NCI-H1436 treated with DMSO at 0.1 percent for 48 hours (cell line): ENCODE measurements at regions not wholly inside any gene's neighbourhood (a gene's known extent, or its start where the extent isn't known, plus 50 kb on each side); places are given as distances from the start of the nearest gene placed in this dataset.

ENCODE experiments used
- DNase-seq: peaks from one replicate; lab custom pipeline; 2025; lab: John Stamatoyannopoulos, UW

DNA sequence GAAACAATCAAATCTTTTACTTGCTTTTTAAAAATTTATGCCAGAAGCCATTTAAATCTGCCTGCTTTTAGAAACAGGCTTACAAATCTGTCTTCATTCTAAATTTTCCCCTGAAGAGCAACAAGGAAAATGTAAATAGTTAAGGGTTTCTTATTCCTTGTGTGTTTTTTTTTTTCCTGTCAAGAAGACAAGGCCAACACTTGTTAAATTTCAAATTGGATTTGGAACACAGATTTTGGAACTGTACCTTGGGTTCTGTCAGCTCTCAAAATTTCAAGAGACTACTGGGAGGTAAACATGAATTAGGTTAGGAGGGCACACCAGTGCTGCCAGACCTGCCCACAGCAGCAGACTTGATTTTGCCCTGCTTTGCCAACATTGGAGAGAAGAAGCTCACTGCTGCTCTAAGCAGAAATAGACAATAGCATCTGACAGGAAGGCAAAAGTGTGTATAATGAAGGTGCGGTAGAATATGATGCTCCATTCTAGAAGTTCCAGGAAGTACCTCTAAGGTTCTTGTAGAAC lies 121.7 kb downstream of the NHLRC3 start:
- no peak for DNase-seq

DNA sequence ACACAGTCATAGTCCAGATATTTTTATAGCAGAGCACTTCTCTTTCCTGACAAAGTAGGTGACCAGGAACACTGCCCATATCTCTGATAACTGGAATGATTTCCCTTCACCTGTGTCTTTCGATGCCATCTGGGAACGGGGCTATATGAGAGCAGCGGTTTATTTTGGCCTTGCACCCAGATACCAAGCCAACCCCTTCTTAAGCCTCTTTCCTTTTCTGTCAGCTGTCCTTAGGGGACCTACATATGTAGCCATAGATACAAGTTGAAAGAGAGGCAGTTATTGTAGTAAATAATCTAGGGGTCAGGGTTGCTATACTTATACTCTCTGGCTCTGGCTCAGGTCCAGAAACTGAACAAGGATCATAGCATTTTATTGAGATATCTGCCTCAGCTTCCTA lies 128.8 kb downstream of the NHLRC3 start:
- no peak for DNase-seq

DNA sequence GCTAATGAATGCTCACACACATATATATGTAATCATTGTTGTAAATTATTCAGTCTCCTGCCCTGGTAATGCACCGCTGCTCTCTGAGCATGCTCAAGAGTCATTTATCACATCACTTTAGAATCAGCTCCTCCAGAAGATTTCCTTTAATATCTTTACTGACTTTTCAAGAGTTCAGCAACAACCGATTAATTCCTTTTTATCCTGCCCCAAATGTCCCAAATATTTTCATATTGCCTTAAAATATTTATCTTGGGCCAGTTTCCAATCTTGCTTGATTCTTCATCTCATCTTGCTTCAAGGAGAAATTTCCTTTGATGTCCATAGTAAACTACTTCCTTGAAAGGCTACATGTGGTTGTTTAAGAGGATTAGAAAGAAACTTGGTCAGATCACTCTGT lies 132.5 kb downstream of the NHLRC3 start:
- DNase-seq: no peak

DNA sequence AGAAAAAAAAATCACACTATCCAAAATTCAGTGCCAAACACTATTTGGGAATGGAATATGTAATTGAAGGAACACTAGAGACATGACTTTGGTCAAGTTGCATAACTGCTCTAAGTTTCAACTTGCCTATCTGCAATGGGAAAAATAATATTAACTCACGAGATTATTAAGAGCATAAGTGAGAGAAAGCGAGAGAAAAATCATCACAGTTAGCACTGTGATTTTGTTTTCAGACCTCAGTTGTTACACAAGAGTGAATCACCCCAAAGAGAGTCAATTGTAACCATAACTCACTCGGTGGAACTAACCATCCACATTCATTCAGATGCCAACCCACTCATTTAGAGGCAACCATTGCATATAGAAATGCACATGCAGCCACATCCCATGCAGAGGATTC lies 147.1 kb downstream of the NHLRC3 start:
- DNase-seq: no peak

DNA sequence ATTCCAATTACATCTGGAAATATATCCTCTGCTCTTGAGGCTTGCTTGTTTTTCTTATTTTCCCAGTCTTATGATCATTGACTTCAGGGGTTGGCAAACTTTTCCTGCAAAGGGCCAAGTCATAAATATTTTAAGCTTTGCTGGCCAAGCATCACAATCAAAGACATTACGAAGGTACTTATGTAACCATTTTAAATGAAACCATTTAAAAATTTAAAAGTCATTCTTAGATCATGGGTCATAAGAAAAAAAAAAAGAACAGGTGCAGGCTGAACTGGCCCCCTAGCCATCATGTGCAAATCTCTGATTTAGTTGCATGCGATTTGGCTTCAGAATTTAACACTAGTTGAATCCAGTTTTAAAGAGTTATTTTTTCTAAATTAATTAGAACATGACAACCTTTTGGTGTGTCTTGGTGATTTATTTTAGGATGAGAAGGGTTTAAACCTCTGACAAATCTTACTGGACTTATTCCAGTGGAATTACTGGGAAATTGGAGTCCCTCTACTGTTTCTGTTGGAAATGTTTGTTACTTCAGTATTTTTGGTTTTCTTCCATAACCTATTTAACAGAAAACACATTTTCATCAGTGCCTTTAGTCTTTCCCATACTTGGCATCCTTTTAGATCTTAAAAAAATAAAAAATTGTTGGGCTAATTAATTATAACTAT lies 148.1 kb downstream of the NHLRC3 start:
- no peak for DNase-seq

DNA sequence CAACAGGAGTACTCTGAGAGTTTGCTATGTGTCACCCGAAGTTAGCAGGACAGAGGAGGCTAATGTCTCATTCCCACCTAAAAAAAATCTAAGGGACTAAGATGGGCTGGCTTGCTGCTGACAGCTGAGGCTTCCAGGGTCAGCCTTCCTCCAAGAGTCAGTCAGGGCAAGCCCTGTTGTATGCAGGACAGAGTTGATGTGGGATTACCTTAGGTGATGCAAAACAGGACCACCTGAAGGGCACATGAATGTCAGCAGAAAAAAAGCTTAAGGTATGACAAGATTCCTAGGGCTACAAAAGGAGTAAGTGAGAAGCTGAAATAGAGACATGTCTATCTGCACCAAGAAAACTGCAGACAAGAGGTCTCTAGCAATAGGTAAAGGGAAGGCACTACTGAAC lies 151.5 kb downstream of the NHLRC3 start:
- DNase-seq: no peak

DNA sequence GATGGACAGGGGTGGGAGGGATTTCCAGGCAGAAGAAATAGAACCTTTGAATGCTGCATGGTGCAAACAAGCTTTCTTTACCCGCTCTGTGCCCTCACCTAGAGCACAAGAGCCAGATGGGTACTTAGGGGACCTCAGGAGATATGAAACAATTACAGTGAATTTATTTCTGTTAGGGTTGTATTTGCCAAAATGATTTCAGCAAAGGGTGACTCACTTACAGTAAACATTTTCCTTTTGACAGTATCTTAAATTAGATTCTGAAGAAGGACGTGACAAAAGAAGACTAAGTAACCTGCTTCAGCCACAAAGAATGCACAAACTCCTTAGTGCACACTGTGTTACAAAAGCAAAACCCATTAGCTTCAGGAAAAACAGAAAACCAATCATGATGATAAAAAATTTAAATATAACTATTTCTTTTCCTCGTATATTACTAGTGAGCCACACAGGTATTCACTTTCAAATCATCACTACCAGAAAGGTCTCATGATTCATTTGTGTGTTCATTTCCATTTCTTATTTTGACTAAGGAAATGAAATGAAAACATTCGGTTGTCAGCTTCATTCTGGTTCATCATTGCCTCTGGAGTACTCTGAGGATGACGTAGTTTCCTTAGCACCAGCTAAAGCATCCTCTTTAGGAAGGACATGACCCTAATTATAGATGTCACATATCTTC lies 158.8 kb downstream of the NHLRC3 start:
- DNase-seq: peak; percentile 30

DNA sequence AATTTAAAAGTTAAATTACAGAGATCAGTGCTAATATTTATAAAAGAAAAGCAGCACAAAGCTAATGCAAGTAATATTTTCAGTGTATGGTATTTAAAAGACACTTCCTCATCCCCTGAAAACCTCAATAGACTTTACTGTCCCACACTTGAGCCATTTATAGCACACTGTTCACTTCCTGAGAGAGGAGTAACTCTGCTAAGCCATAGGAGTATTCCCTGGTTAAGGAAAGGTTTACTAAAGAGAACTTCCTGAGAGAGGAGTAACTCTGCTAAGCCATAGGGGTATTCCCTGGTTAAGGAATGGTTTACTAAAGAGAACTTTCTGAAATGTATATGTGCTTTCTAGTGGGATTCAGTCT lies 159.4 kb downstream of the NHLRC3 start:
- no peak for DNase-seq

DNA sequence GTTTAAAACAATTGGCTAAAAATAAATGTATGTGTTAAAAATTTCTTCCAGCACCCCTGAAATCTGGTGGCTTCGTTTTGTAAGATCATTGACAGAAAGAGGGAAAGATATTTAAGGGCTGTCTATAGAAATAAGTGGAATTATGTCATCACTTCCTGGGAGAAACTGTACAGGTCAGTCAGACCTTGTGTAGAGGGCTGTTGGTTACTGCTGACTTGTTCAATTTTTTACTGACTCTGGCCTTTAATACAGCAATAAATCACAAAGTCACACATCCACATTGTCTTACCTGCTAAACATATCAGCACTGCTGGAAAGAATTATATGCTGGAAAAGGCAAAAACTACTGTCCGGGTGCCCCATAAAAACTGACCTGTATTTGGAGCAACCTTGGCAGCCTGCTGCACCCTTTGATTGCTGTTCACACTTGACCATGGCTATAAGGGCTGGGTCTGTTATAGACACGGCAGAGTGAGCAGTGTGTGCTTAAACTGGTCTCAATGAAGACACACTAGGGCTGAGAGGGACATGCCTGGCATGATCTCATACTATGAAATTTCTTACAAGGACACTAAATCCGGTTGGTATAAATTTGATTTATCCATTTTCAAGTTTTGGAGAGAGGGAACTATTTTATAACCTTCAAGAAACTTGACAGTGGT lies 162.1 kb downstream of the NHLRC3 start:
- no peak for DNase-seq

DNA sequence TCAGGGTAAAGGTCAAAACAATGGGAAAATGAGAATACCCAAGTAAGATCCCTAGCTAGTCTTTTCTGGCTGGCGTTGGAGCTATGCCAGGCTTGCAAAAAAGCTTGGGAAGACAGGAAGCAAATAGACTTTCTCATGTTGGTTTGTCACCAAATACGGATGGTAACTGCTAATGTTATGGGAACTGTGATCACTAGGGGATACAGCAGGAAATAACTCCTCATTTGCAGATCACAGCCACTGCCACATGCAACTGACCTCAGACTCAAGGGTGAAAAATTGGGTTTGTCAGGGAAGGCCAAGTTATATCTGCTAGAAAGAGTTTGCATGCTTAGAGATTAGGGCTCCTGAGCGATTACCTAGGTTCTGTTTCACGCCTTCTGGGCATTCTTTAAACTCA lies 162.9 kb downstream of the NHLRC3 start:
- DNase-seq: no peak

DNA sequence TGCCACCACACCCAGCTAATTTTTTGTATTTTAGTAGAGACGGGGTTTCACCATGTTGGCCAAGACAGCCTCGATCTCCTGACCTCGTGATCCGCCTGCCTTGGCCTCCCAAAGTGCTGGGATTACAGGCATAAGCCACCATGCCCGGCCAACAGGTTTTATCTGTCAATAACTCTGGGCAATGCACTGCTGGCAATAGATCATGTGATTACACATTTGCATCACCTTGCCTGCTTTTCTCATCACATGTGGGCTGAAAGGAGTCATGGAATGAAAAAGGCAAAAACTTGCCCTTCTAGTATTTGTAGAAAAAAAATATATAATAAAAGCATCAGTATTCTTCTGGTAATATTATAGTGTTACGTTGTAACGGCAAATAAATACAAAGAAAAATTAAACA lies 164.5 kb downstream of the NHLRC3 start:
- DNase-seq: no peak

DNA sequence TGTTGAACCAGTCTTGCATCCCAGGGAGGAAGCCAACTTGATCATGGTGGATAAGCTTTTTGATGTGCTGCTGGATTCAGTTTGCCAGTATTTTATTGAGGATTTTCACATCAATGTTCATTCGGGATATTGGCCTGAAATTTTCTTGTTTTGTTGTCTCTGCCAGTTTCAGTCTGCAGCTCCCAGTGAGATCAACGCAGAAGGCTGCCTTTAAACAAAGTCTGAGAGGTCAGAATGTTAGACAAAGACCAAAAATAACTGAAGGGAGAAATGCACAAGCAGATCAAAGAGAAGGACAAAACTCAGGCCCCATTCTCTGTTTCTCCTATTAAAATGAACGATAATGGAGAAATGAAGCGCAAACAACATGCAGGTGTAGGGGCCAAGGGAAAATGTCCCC lies 170.4 kb downstream of the NHLRC3 start:
- DNase-seq: no peak

DNA sequence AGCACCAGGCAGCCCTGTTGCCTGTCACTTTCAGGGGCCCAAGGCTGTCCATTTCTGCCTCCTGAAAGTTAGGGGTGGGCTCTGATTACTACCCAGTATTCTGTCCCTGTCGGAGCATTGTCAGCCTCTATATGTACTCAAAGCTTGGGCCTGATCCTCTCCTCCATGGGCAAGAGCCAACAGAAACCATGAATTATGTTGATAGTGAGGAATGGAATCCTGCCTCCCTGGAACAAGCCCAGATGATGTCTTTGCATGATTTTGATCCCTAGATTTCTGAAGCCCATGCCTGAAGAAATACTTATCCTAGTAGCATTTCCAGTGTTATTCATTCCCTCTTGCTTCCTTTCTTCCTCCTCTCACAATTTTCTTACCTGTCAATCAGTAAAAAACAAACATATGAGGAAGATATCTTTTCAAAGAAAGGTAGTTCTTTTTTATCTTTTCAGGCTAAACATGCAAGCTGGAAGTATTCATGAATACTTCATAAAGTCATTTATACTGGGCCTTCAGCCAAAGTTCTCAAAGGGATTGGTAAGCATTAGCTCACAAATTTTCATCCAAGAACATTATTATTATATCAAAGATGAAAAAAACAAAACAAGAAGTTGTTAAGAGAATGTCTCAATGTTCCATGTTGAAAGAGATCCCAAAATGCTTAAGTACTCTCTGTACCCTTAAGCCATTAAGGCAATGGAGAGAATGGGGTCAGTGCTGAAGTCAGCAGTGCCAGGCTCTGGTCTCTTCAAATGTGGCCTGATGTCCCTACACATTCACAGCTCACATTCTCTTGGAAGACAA lies 171.7 kb downstream of the NHLRC3 start:
- DNase-seq: no peak

DNA sequence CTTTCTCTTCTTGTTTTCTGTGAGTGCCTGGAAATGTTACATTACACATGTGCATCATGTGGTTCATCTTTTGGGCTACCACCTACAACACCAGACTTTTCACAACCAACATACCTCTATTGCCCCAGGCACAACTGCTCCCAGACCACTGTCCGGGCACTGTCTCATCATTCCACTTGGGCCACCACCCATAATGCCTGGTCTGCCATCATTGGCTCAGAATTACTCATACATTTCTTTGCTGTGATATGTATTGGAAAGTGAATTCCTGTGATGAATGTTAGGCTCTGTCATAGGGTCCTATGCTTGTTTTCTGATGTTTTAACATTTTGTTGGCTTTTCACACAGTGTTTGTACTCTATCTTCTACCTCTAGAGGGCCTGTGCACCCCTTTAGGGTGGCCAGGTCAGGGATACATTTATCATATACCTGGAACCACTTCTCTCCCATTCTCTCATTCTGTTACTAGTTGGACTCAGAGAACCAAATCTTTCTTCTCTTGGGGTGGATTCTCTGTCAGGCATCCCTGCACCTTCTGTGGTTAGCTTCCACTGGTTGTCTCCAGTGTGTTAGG lies 172.8 kb downstream of the NHLRC3 start:
- no peak for DNase-seq

DNA sequence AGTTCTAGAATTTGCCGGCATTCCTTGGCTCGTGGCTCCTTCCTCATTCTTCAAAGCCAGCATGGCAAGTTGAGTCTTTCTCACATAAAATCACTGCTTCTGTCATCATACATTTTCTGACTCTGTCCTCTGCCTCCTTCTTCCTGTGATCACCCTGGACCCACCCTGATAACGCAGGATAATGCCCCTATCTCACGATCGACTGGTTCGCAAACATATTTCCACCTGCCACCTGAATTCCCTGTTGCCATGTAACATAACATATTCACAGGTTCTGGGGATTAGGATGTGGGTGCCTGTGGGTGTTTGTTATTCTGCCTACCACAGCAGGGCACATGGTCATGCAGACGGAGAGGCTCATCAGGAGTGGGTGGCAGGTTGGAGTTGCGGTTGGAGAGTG lies 177.7 kb downstream of the NHLRC3 start:
- DNase-seq: no peak

DNA sequence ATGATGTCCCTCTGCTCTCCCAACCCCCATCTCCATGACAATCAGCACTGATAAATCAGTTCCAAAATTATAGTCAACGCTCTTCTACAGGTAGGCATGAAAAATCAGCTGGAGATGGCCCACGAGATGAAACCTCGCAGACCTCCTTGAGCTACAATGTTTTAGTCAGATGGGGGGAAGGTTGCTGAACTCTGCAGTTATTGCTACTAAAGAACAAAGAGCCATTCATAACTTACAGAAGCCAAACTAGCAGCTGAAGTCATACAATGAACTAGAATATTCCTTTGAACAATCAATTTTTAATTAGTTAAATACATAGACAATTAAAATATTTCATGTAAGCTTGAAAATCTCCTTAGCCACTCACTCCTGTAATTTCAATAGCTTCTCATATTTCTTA lies 179.2 kb downstream of the NHLRC3 start:
- DNase-seq: no peak

DNA sequence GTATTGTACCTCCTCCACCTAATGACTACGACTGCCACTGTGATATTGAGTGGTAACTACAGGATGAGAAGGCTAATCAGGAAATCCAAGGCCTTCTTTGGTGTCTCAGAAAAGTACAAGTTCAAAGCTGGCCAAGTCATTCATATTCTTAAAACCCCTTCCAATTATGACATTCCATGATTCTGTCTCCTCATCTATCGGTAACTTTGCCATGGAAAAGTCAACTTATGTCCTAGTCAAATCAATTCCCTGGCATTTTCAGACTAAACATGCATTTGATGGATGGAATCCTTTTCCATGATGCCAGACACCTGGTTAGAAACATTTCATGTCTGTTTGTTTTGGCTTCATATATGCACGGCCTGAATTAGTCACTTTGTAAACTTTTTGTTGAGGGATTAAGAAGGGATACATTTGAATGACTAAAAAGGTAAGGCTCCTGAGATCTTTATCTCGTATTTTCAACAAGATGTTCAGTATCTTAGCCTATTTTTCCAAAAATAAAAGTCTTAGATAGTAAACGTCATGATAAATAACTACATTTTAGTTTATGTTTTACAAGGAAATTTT lies 186.5 kb downstream of the NHLRC3 start:
- no peak for DNase-seq

DNA sequence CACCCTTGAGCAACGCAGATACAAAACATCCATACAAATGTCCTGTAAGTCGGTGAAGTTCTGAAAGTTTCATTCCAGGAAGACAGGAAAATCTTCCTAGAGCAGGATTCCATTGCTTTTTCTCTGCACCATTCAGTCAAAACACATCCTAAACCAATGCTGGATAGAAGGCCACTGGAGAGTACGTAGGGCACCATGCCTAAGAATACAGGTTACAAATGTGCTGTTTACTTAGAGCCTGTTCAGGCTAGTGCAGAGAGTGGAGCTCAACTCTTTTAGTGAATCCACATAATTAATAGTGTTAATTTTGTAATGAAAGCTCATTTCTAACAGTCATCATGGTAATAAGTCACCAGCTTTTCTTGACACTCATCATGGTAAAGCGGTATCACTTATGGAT lies 187.6 kb downstream of the NHLRC3 start:
- DNase-seq: no peak

DNA sequence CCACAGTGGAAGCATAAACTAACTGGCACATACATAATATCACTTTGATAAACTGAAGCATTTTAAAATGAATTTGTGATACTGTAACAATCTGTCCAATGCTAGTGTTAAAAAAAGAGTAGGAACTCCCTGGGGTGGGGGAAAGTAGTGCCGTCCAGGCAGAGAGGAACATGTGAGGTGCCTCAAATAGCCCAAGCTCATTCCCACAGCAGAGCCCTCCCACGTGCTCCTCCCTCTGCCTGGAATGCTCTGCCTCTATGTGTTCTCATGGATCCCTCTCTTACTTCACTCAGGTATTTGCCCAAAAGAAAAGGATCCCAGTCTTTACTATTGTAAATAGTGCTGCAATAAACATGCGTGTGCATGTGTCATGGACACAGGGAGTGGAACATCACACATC lies 188.1 kb downstream of the NHLRC3 start:
- no peak for DNase-seq

DNA sequence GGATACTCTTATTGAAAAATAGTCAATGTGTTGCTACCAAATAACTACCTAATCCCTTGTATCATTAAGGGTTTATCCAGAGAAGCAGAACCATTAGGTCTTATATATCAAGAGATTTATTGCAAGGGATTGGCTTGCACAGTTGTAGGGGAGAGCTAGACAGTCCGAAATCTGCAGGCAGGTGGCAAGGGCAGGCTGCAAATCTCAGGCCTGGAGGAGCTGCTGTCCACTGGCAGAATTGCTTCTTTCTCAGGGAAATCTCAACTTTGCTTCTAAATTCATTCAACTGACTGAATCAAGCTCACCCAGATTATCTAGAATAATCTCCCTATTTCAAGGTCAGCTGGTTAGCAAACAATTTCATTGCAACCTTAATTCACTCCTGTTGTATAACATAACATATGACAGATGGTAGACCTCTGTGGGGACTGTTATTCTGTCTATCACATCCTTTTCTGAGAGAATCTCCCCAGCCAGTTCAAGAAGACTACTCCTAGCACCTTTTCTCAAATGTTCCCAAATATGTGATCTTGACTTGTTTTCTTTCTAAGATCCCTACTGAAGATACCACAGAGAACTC lies 194.2 kb downstream of the NHLRC3 start:
- no peak for DNase-seq

DNA sequence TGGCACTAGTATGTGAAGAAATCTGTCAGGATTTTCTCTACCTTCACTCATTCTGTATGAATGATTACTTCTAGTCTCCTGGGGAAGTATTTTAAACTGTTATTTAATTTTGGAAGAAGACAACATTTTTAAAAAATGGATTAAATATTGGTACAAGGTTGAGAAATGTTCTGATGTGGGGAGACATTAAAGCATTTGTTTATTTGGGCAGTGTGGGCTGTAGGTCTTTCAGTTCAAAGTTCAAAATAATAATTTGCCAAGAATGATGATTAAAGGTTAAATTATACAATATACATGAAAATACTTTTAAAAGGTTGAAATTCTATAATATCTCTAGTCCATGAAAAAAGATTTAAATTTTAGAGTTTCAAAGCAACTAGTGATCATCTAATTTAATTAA lies 194.7 kb downstream of the NHLRC3 start:
- DNase-seq: no peak

DNA sequence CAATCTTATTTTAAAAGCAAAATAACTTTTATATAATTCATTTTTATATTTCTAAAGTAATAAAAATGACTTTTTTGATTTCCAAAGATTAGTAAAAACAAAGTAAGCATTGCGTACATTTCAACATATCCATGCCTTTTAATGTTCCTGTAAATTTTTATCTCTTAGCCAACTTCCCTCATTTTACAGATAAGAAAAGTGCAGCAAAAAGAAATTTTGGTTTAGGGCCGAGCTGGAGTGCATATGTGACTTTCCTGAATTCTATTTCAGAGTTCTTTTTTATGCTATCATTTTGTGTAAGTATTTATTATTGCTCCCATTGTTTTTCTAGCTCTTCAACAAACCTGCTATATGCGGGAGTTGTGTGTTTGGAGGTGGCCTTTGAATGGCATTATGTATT lies 195.3 kb downstream of the NHLRC3 start:
- no peak for DNase-seq
